GM12892 (cell line): ENCODE measurements at regions not wholly inside any gene's neighbourhood (a gene's known extent, or its start where the extent isn't known, plus 50 kb on each side); places are given as distances from the start of the nearest gene placed in this dataset.

ENCODE experiments used
- POLR2A ChIP-seq: IDR thresholded peaks from 2 replicates; pipeline ENCODE4 v1.6.1; 2011; ENCODE audit warnings: low read depth, low read length, control low read depth
- POLR2AphosphoS5 ChIP-seq: IDR thresholded peaks from 2 replicates; pipeline ENCODE4 v1.6.1; 2011; ENCODE audit warnings: low read depth, low read length, control low read depth
- TAF1 ChIP-seq: IDR thresholded peaks from 2 replicates; pipeline ENCODE4 v1.6.1; 2011; ENCODE audit warnings: low read depth, mild to moderate bottlenecking, control low read depth, low read length, borderline replicate concordance

GRCh38 chr10:28180654-28181053 lies 122.2 kb downstream of the MPP7 start:
- TF ChIP-seq POLR2AphosphoS5 (no peak), POLR2A (no peak), TAF1 (no peak)
